Hematopoietic multipotent progenitor cell treated with erythropoietin and hydrocortisone succinate and interleukin-3 and kit ligand, for 4 days (in vitro differentiated cells): ENCODE measurements at regions not wholly inside any gene's neighbourhood (a gene's known extent, or its start where the extent isn't known, plus 50 kb on each side); places are given as distances from the start of the nearest gene placed in this dataset.

ENCODE experiments used
- DNase-seq: peaks from one replicate; pipeline ENCODE4 v3.0.0-alpha.2; 2015

- DNase-seq = no peak
These were observed 990.5 kb downstream of the OTOL1 start for GRCh38 chr3:162487138-162487537.

GRCh38 chr3:162489853-162490252 lies 993.2 kb downstream of the OTOL1 start:
- DNase-seq = peak; percentile 44

- DNase-seq = no peak
These were observed 995.3 kb downstream of the OTOL1 start for GRCh38 chr3:162491952-162492351.

DNA sequence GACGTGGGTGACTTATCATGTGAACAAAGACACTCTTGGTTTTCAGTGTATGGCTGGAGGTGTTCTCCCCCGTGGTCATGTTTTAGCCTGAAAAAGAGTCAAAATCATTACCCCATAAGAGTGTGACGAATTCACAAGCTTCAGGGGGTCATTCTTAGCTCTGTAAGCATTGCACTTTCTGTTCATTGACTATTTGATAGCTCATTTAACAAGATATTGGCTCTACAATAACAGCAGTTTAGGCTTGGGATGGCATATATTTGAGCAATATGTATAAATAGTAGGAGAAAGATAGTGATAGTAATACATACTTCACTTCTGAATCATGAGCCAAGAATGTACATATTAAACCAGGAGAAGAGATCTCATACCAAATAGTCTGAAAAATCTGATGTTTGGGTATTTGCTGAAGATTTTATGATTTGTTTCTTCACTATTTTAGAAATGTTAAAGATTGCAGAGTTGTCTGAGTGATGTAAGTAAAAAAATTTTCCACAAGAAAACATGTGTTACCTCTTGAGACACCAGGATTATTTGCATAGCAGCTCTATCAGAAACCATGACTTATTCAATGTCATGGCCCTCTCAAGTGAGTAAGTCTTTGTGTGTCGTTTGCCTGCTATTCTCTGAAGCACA lies 996.0 kb downstream of the OTOL1 start:
- no peak for DNase-seq

GRCh38 chr3:162498626-162499025 lies 1002.0 kb downstream of the OTOL1 start:
- no peak for DNase-seq

- DNase-seq = no peak
These were observed 1010.8 kb downstream of the OTOL1 start for GRCh38 chr3:162507397-162507796.

DNA sequence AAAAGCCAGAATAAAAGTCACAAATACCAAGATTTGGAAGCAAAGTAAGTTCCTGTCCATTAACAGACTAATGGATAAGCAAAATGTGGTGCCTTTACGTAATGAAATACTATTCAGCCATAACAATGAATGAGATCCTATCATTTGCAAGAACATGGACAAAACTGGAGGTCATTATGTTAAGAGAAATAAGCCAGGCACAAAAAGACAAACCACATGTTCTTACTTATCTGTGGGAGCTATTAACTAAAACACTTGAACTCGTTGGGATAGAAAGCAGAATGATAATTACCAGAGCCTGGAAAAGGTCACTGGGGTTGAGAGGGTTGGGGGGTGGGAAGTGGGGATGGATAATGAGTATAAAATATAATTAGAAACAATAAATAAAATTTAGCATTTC lies 1015.9 kb downstream of the OTOL1 start:
- DNase-seq = no peak

- no peak for DNase-seq
These were observed 1020.5 kb downstream of the OTOL1 start for GRCh38 chr3:162517110-162517509.

GRCh38 chr3:162521669-162522068 lies 1025.1 kb downstream of the OTOL1 start:
- DNase-seq = no peak

DNA sequence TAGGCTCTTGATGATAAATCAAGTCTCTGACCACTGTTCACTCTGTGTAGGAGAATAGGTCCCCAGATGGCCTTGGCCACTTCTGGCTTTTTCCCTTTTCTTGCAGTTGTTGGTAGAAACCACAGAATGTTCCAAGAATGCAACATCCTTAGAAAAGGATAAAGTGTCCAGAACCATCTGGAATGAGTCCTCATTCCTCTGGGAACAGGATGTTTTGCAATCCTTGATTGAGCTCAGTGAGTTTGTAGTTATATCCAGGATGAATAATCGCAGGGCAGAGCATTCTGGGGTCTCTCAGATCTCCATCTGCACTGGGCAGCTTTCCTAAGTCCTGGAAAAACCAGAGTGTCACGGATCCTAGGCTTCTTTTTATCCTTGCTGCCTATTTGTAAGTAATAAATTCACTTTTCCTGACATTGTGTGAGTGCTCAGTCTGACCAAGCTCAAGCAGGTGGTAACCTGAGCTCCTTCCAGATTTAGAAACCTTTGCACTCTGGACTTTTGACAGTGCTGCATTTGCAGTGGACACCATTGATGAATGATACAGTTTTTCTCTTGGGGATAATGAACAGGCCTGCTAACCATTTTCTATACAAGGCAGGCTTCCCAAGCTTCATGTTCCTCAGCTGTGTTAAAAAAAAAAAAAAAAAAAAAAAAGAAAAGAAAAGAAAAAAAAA lies 1028.6 kb downstream of the OTOL1 start:
- DNase-seq = no peak

GRCh38 chr3:162525771-162526170 lies 1029.2 kb downstream of the OTOL1 start:
- DNase-seq = no peak

GRCh38 chr3:162534431-162534830 lies 1037.8 kb downstream of the OTOL1 start:
- DNase-seq = no peak

DNA sequence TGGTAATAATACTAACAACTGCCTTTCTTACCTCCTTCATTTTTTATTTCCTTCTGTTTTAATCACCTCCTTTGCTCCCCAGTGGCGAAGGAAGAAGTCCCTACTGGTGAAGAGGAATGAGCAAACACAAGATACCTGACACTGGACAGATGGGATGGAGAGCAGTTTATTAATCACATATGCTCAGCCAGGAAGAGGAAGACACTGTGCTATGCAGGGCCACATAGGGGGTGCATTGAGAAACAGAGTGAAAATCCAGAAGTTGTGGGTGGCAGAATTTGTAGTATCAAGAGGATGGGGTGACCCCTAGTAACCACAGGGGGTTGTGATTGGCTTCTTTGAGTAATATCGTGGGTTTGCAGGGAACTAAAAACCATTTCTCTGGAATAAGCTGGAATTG lies 1041.9 kb downstream of the OTOL1 start:
- DNase-seq = no peak

DNA sequence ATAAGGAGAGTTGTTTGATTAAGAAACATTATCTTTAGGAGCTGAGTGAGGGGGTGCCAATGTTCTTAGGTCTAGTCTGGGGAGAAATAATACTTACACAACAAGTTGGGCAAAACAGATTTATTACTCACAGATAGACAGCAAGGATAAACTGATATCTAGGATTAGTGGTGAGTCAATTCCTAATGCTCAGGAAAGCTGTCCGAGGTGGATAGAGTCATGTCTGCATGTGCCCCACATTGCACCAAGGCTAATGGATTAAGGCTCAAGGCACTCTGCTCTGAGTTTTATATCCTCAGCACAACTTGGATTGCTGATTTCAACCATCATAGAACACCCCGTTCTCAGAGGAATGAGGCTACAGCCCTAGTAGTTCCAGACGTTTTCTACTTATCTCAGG lies 1042.3 kb downstream of the OTOL1 start:
- no peak for DNase-seq

DNA sequence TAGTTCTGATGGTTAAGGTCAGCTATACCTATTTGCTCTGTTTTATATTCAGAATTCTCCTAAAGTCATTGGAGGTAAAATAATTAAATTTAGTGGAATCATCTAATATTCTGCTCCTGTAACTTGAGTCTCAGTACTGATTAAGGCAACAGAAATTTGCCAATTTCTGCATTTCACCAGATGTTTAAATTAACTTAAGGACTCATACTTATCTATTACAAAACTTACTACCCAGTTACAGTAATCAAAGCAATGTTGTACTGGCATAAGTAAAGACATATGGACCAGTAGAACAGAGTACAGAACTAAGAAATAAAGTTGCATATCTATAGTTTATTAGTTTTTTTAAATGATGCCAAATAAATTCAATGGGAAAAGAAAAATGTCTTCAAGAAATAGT lies 1043.8 kb downstream of the OTOL1 start:
- DNase-seq = no peak

DNA sequence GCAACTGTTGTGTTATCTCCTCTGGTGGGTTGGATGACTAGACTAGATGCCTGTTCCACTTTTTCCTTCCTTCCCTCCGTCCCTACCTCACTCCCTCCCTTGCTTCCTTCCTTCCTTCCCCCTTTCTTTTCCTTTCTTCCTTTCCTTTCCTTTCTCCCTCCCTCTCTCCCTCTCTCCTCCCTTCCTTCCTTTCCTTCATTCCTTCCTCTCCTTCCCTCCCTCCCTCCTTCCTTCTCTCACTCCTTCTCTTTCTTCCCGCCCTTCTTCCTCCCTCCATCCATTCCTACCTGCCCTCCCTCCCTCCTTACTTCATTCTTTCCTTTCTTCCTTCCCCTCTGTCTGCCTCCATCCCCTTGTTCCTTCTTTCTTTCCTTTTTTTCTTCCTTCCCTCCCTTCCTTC lies 1045.3 kb downstream of the OTOL1 start:
- DNase-seq = no peak

DNA sequence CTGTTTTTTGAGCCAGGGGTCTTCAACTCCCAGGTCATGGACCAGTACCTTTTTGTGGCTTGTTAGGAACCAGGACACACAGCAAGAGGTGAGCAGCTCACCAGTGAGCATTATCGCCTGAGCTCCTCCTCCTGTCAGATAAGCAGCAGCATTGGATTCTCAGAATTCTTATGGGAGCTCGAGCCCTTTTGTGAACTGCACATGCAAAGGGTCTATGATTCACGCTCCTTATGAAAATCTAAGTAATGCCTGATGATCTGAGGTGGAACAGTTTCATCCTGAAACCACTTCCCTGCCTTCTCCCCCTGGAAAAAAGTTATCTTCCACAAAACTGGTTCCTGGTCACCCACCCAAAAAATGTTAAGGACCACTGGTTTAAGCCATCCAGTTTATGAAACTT lies 1047.6 kb downstream of the OTOL1 start:
- no peak for DNase-seq

- no peak for DNase-seq
These were observed 1050.3 kb downstream of the OTOL1 start for GRCh38 chr3:162546910-162547309.

DNA sequence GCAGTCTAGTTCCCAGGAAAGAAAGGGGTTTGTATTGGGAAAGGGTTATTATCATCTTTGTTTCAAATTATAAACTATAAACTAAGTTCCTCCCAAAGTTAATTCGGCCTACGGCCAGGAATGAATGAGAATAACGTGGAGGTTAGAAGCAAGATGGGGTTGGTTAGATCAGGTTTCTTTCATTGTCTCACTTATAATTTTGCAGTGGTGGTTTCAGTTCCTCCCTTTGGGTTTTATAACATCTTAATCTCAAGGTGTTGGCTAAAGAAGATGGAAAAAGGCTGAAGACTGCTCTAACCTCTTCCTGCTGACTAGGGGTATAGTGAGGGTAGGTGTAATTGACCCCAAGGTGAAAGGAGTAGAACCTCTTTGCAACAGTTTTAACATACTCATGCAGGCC lies 1050.7 kb downstream of the OTOL1 start:
- DNase-seq = no peak

- no peak for DNase-seq
These were observed 1059.2 kb downstream of the OTOL1 start for GRCh38 chr3:162555761-162556160.

- no peak for DNase-seq
These were observed 1061.4 kb downstream of the OTOL1 start for GRCh38 chr3:162558016-162558415.

- no peak for DNase-seq
These were observed 1072.1 kb downstream of the OTOL1 start for GRCh38 chr3:162568706-162569105.

DNA sequence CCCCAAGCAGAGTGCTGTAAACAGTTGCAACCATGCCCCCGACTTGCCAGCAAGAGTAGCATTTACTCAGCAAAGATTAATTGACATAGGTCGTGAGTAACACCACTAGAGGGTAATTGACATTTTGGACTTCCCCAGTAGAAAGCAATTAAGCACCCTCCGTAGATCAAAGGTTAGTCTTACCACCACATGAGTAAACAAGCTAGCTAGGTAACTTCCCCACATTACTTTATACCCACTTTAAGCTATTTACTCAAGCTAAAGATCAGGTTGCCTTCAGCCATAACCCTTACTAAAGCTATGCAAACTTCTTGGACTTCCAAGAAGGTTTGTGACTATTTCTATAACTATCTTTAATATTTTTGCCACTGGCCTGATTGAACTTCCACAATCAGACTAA lies 1072.7 kb downstream of the OTOL1 start:
- DNase-seq = no peak

GRCh38 chr3:162584986-162585385 lies 1088.4 kb downstream of the OTOL1 start:
- no peak for DNase-seq

DNA sequence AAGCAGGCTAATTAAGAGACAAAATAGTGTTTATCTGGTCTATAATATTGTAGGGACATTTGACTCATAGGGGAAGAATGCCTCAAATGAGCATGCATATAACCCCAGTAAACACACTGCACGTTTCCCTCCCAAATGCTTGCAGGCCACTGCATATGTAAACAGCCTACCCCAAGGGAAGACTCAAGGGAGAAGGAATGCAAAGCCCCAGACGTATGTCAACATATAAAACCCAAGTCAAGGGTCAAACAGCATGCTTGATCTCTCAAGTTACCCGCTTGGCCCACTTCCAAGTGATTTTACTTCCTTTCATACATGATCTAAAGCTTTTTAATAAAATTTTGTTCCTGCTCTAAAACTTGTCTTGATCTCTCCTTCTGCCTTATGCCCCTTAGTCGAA lies 1090.0 kb downstream of the OTOL1 start:
- no peak for DNase-seq
